ENCODE measurements at regions not wholly inside any gene's neighbourhood (a gene's known extent, or its start where the extent isn't known, plus 50 kb on each side); places are given as distances from the start of the nearest gene placed in this dataset.

GRCh38 chr12:123100882-123101281, 50.0 kb downstream of the PITPNM2 start:
- H3K4me3 Mint-ChIP-seq (ENCODE audit: unreplicated experiment): no peak overlapping the region
- no peaks in the 10 kb centered on the region for H3K9me3 Mint-ChIP-seq (ENCODE audit: unreplicated experiment)
- TF ChIP-seq, protein P1, sequence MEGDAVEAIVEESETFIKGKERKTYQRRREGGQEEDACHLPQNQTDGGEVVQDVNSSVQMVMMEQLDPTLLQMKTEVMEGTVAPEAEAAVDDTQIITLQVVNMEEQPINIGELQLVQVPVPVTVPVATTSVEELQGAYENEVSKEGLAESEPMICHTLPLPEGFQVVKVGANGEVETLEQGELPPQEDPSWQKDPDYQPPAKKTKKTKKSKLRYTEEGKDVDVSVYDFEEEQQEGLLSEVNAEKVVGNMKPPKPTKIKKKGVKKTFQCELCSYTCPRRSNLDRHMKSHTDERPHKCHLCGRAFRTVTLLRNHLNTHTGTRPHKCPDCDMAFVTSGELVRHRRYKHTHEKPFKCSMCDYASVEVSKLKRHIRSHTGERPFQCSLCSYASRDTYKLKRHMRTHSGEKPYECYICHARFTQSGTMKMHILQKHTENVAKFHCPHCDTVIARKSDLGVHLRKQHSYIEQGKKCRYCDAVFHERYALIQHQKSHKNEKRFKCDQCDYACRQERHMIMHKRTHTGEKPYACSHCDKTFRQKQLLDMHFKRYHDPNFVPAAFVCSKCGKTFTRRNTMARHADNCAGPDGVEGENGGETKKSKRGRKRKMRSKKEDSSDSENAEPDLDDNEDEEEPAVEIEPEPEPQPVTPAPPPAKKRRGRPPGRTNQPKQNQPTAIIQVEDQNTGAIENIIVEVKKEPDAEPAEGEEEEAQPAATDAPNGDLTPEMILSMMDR (IDR thresholded peaks at IDR 0.05; ENCODE audit: unreplicated experiment): no peak
- H3K36me3 Mint-ChIP-seq (ENCODE audit: low read depth, unreplicated experiment): peaks cover 14% of the 10 kb centered on the region
- no peak for DNase-seq (ENCODE audit: low spot score)
- peaks cover 6% of the 10 kb centered on the region for H3K27me3 Mint-ChIP-seq (ENCODE audit: unreplicated experiment)
- H3K4me1 Mint-ChIP-seq (ENCODE audit: unreplicated experiment): peaks cover 42% of the 10 kb centered on the region
- no peak overlapping the region for H3K27ac Mint-ChIP-seq (ENCODE audit: unreplicated experiment)

GRCh38 chr12:123100450-123100849, 50.4 kb downstream of the PITPNM2 start:
- TF ChIP-seq, protein P1 (IDR thresholded peaks at IDR 0.05; ENCODE audit: unreplicated experiment): no peak
- Mint-ChIP-seq H3K27me3 (ENCODE audit: unreplicated experiment) (peaks cover 3% of the 10 kb centered on the region), H3K4me1 (ENCODE audit: unreplicated experiment) (peaks cover 38% of the 10 kb centered on the region)

DNA sequence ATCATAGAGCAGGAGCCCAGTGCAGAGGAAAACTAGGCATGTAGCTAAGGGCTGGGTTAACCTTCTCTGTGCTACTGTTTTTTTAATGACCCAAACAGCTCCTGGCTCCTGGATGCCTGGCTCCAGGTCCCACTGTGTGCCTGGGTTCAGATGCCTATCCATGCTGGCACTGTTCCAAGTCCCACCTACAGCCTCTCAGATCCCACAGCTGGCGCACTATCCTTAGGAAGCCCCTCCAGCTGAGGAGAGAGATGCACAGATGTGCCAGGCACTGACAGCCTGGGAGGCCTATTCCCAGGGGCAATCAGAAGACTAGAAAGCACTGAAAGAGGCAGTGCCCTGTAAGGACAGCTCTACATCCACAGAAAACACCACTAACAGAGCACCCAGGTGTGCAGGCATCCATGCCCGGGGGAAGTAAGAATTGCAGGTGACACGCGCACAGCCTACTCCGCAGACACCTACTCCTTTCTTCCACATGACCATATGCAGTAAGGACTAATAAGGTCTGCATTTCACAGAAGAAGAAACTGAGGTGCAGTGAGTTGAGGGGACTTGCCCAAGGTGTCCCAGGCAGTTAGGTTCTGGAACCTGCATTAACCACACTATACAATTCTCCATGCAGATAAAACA, 51.2 kb downstream of the PITPNM2 start:
- H3K27ac Mint-ChIP-seq (ENCODE audit: unreplicated experiment): no peak overlapping the region
- no peak overlapping the region for H3K4me3 Mint-ChIP-seq (ENCODE audit: unreplicated experiment)
- H3K9me3 Mint-ChIP-seq (ENCODE audit: unreplicated experiment): no peaks in the 10 kb centered on the region
- TF ChIP-seq, protein P1 (IDR thresholded peaks at IDR 0.05; ENCODE audit: unreplicated experiment): no peak
- DNase-seq (ENCODE audit: low spot score): no peak
- H3K4me1 Mint-ChIP-seq (ENCODE audit: unreplicated experiment): peaks cover 30% of the 10 kb centered on the region
- peaks cover 2% of the 10 kb centered on the region for H3K27me3 Mint-ChIP-seq (ENCODE audit: unreplicated experiment)
- H3K36me3 Mint-ChIP-seq (ENCODE audit: low read depth, unreplicated experiment): peaks cover 4% of the 10 kb centered on the region

More at GRCh38 chr12:123100450-123100849, 50.4 kb downstream of the PITPNM2 start:
- Mint-ChIP-seq H3K36me3 (ENCODE audit: low read depth, unreplicated experiment) (peaks cover 10% of the 10 kb centered on the region), H3K27ac (ENCODE audit: unreplicated experiment) (no peak overlapping the region), H3K4me3 (ENCODE audit: unreplicated experiment) (no peak overlapping the region), H3K9me3 (ENCODE audit: unreplicated experiment) (no peaks in the 10 kb centered on the region)
- DNase-seq (ENCODE audit: low spot score): no peak

GRCh38 chr12:123098780-123099179, 52.1 kb downstream of the PITPNM2 start:
- TF ChIP-seq, protein P1 (IDR thresholded peaks at IDR 0.05; ENCODE audit: unreplicated experiment): no peak

GRCh38 chr12:123097561-123098084, 53.3 kb downstream of the PITPNM2 start:
- Mint-ChIP-seq H3K4me1 (ENCODE audit: unreplicated experiment) (peaks cover 16% of the 10 kb centered on the region), H3K36me3 (ENCODE audit: low read depth, unreplicated experiment) (peaks cover 8% of the 10 kb centered on the region), H3K4me3 (ENCODE audit: unreplicated experiment) (no peak overlapping the region), H3K27ac (ENCODE audit: unreplicated experiment) (no peak overlapping the region), H3K9me3 (ENCODE audit: unreplicated experiment) (no peaks in the 10 kb centered on the region), H3K27me3 (ENCODE audit: unreplicated experiment) (no peaks in the 10 kb centered on the region)
- TF ChIP-seq, protein P1 (IDR thresholded peaks at IDR 0.05; ENCODE audit: unreplicated experiment): no peak
- no peak for DNase-seq (ENCODE audit: low spot score)

More at GRCh38 chr12:123098780-123099179, 52.1 kb downstream of the PITPNM2 start:
- no peaks in the 10 kb centered on the region for H3K9me3 Mint-ChIP-seq (ENCODE audit: unreplicated experiment)
- DNase-seq (ENCODE audit: low spot score): no peak
- no peak overlapping the region for H3K27ac Mint-ChIP-seq (ENCODE audit: unreplicated experiment)
- peaks cover 4% of the 10 kb centered on the region for H3K36me3 Mint-ChIP-seq (ENCODE audit: low read depth, unreplicated experiment)
- no peaks in the 10 kb centered on the region for H3K27me3 Mint-ChIP-seq (ENCODE audit: unreplicated experiment)
- peaks cover 23% of the 10 kb centered on the region for H3K4me1 Mint-ChIP-seq (ENCODE audit: unreplicated experiment)
- no peak overlapping the region for H3K4me3 Mint-ChIP-seq (ENCODE audit: unreplicated experiment)

All from endothelial cell (in vitro differentiated cells).